GM11168 (cell line): ENCODE measurements at regions not wholly inside any gene's neighbourhood (a gene's known extent, or its start where the extent isn't known, plus 50 kb on each side); places are given as distances from the start of the nearest gene placed in this dataset.

ENCODE experiments used
- in situ Hi-C: fragments of 300-500 bp; cut with MboI; formaldehyde crosslinking; loops from one replicate; pipeline ENCODE4 v1.12.0; 2022; ENCODE audit warnings: low sequenced_read_pairs; ENCODE audit not compliant: unreplicated experiment

DNA sequence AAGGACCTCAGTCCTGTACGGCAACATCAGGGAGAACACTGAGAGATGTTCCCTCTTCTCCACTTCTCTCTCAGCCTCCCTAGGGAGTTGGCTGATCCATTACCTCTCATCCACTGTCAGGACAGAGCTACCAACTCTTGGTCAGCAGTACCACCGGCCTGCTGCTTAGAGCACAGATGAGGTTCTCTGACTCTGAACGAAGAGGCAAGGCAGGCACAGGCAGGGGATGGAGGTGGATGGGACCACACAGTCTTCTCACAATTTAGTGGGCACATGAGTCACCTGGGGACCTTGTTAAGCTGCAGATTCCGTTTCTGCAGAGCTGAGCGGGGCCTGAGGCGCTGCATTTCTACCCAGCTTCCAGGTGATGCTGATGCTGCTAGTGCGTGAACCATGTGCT lies 128.6 kb upstream of the CCL2 start:
- in situ Hi-C loops, result loop anchor here (25.0 kb wide), 1 partner anchor 339 kb away; no protein-coding TSS in a partner anchor

DNA sequence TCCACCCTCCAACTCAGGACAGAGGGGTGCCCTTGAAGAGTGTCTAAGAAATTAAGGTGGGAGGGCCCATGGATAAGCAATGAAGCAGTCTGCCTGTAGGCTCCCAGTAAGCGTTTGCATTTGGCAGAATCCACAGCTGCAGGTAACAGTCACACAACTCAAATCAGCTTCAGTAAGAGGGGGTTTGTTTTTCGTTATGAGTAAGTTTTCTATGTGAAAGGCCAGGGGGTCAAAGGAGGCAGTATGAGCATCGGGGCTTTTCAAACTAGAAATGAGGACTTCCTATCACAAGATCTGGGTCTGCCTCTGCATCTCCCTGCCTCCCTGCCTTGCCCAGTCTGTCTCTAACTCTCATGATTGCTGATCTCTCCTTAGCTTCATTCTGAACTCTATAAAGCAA lies 128.1 kb upstream of the CCL2 start:
- in situ Hi-C loops, result loop anchor here (25.0 kb wide), 1 partner anchor 340 kb away; no protein-coding TSS in a partner anchor

DNA sequence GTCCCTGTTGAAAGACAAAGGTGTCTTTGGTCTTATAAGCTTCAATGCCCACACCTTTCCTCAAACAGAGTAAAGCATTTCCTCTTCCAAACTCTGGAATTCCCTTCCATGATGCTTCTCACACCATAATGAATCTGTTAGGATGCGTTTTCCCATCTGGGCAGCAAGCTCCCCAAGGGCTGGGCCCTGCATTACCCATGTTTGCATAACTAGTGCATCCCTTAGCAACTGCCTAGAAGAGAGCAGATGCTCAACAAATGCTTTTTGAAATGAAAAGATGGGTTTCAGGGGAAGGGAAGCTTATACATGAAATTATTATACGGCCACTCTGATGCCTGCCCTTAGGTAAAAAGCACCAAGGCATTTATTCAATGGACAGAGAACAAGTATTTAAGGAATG lies 124.5 kb upstream of the CCL2 start:
- in situ Hi-C loops, result loop anchor here (25.0 kb wide), 1 partner anchor 343 kb away; no protein-coding TSS in a partner anchor

DNA sequence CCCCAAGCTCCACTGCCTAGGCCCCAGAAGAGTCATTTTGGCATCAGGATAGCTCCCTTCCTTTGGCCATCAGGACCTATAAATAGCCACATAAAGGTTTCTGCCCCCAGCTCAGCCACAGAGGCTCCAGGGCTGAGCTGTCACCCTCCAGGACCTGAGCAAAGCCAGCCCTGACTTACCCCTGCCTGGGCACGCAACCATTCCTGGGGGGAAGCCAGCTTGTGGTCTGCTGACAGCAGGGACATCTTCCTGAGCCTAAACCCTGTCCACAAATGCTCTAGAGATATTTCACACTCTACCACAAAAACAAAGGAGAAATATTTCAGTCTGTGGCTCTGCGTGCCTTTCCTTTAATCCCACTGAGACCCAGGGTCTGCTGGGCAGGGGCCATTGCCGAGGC lies 123.7 kb upstream of the CCL2 start:
- in situ Hi-C loops, result loop anchor here (25.0 kb wide), 1 partner anchor 344 kb away; no protein-coding TSS in a partner anchor

DNA sequence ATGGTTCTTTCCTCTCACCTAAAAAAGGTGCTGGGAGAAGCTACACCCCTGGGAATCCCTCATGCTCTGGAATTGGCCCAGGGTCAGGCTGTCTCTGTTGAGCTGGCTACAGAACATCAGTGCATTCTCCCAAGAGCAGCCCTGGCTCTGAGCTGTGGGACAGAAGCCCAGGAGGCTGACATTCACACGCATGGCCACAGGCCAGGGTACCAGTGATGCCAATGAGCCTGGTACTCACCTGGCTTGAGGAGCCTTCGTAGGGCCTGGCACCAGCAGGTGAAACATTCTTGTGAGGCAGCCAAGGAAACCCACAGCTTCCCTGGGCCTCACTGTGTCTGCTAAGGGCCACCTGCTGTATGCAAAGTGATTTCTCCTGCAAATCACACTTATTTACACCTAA lies 121.7 kb upstream of the CCL2 start:
- in situ Hi-C loops, result loop anchor here (25.0 kb wide), 1 partner anchor 346 kb away; no protein-coding TSS in a partner anchor

DNA sequence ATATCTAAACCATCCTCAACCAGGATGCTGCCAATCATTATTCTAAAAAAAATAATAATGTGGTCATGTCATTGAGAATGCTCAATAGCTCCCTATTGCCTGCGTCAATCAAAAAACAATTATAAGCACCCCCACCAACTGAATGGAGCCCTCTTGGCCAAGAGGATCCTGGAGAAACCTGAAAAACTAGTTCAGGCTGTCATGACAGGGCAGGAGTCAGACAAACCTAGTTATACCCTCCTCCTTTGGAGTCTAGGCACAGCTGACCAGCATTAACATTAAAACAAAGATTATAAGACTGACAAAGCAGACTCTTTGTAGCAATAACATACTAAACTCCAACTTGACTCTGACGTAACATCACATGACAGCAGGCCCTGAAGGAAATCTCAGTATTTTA lies 119.2 kb upstream of the CCL2 start:
- in situ Hi-C loops, result loop anchor here (5.0 to 25.0 kb wide), 2 partner anchors 199 to 349 kb away; no protein-coding TSS in a partner anchor

DNA sequence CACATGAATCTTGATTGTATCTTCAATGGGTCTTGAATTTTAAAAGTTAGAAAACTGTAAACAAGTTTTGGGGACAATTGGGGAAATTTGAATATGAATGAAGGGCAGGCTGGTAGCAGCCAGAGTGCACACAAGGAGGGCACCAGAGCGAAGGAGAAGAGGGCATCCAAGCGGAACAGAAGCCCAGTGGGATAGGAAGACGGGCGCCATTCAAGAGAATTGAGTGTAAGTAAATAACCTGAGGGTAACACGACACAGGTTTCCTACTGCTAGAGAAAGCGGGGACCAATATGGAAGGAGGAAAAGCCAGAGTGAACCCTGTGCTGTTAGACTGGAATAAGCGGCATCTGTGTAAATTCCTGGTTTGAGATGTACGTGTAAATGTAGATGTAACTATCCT lies 115.1 kb upstream of the CCL2 start:
- in situ Hi-C loops, result loop anchor here (25.0 kb wide), 1 partner anchor 353 kb away; no protein-coding TSS in a partner anchor

DNA sequence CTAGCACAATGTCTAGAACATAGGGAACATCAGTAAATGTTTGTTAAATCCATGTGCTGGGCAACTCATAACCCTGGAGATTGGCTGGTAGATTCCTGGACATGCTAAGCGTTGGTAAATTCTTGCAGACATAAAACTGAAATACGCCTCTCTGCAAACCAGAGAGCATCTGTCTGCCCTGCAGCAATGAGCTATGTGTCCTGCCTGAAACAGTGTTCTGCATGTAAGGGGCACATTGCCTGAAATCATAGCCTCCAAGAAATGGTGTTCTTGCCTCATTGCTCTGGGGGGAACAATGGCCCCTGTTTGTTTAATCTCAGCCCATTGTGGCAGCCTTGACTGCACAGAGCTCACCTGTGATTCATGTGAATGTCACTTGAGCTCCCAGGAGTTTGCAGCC lies 113.5 kb upstream of the CCL2 start:
- in situ Hi-C loops, result loop anchor here (25.0 kb wide), 1 partner anchor 354 kb away; no protein-coding TSS in a partner anchor

DNA sequence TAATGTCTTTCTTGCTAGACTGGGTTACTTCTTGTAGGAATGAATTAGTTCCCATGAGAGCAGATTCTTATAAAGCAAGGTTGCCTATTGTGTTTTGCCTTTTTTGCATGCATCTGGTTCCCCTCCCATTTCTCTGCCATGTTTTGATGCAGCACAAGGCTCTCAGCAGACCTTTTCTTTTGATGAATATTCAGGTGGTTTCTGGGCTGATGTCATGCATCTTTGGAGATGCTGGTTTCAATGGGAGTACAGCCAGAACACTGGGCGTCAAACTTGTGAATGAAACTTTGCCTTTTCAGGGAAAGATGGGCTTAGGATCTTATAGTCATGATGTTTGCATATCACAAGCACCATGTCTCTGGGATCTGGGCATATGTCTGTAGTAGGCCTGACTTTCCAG lies 111.7 kb upstream of the CCL2 start:
- in situ Hi-C loops, result loop anchor here (25.0 kb wide), 1 partner anchor 356 kb away; no protein-coding TSS in a partner anchor

DNA sequence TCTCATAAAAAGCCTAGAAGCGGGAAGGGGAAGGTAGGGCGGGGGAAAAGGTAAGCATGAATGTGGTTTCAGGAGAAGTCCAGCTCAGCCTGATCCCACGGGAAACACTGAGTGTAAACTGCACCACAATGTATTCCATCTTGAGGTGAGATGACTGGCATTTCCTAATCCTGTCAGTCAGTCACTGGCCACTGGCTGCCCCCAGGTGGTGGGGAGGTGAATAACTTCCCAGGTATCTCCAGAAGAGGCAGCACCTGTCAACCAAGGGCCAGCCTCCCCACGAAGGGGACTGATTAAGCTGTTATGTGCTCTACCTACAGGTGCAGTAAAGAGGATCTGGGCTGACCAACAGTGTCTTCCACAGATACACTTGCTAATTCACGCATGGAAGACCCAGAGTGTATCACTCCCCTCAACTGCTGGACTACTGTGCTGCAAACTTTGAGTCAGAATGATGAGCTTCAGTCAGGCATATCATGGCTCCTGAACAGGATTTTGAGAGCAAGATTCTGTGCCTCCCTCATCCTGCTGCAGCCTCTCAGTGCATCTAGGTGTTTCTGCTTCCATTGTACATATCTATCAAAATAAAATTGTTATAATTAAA lies 108.5 kb upstream of the CCL2 start:
- in situ Hi-C loops, result loop anchor here (25.0 kb wide), 1 partner anchor 359 kb away; no protein-coding TSS in a partner anchor

DNA sequence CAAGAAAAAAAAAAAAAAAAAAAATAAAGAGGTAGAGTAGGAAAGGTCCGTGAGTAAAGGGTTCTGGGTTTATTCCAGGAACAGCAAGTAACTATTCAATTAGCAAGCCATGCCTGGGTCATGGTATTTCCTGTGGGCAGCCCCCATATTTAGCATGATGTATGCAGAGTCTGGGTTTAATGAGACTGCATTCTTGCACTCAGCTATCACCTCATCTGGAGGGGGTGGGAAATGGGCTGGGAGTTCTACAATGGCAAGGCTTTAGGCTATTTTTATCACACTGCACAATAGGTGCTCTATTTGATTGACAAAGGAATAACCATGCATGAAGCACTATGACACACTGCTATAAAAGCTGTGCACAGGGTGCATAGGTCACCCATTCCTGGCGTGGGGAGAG lies 104.0 kb upstream of the CCL2 start:
- in situ Hi-C loops, result no loop called here

DNA sequence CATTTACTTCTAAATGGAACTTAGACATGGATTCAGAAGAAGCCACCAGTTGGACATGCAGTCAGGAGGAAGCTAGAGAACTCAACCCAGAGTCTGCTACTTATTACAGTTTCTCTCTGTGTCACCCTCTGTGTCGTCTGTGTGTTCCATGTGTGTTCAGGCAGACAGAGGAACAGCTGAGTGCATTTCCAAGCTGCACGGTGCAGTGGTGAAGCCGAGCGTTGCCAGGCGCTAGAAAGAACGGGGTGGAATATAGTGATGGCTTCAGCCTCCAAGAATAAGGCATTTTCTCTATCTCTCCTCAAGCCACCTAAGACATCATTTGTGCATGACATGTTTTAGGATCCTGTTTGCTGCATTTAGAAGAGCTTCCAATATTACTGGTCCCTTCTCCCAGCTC lies 101.1 kb upstream of the CCL2 start:
- in situ Hi-C loops, result no loop called here

DNA sequence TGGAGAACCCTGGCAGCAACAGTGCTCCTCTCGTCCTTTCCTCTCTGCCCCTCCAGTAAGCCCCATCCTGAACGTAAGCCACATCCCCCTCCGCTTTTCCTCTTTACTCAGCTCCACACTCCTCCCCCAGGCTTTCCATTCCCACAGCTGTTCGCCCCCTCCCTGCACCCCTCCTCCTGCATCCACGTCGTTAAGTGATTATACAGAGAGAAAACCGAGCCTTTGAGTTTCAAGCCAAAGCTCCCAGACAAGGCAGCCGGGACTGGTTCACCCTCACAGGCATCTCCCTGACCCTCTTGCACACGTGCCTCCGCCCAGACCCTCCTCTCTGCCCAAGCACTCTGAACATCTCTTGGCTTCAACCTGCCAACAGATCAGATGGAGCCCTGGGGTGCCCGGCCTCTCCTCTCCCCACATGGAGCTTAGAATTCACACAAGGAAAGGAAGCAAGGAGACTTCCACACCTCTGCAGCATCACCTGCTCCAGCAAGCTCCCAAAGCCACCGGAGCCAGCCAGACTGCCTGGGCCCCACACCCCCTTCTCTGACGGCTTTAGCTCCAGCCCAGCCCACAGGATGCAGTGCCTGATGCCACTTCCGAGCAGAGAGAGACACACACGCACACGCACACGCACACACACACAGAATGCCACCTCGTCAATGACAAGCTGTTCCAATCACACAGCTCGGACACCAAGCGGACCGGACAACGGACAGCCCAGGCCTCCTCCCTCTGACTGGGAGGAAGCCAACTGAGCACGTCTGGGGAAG lies 99.9 kb upstream of the CCL2 start:
- in situ Hi-C loops, result no loop called here

DNA sequence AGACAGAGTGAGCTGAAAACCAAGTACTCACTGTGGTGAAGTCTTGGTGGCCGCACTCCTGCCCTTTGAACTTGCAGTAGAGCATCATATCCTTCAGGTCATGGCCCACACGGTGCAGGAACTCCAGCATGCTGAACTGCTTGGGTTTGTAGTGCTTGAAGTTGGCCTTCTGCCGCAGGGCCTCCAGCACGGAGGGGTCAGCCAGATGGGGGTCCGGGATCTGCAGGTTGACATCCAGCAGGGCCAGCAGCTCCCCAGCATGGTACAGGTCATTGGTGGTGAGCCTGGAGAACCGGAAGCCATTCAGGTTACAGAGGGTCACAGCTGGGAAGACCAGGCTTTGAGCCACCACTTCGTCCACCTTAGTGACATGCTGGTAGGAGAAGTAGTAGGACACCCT lies 99.1 kb upstream of the CCL2 start:
- in situ Hi-C loops, result no loop called here

DNA sequence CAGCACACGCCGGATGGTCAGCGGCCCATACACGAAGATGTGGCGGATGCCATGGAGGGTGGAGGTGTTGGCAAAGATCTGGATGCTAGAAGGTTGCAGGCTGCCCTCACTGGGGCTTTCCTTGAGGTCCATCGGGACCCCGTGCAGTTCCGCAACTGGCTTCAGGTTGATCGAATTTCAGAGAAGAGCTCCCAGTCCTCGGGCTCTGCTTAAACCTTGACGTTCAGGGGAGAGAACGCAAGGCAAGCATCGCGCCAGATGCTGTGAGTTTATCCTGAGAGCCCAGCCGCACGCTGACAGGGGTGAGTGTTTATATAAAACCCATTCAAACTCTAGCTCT lies 98.7 kb upstream of the CCL2 start:
- in situ Hi-C loops, result no loop called here

DNA sequence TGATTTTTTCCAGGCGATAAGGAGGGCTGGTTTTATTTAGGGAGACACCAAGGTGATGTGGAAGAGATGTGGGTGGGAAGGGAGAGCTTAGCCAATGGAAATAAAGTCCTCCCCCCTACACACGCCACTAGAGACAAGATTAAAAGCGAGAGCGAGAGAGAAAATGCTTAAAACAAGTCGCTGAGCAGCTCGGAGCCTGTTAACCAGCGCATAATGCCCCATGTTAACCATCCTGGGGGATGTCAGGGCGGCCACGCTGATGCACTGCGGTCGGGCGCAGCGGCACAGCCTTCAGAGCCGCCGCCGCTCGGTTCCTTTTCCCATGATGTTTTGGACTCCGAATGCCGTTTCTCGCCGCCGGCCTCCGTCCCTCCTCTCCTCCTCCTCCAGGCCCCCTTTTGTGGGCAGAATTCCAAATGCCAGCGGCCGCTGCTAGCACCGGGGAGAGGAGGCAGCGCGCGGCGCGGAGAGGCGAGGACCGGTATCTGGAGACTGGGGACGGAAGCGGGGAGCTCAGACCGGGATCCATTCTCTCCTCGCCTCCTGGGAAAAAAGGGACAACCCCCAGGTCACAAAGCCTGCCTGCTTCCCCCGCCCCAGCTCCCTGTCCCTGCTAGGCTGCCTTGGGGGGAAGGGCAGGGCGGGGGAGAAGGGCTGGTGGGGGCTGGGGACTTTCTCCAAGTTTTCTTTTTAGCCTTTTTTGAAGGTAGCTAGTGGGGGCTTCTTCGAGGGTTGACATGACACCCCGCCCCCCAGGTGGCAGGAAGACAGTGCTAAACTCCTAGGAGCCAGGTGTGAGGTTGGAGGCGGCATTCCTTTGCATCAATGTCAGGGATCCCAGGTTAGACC lies 98.1 kb upstream of the CCL2 start:
- in situ Hi-C loops, result no loop called here

DNA sequence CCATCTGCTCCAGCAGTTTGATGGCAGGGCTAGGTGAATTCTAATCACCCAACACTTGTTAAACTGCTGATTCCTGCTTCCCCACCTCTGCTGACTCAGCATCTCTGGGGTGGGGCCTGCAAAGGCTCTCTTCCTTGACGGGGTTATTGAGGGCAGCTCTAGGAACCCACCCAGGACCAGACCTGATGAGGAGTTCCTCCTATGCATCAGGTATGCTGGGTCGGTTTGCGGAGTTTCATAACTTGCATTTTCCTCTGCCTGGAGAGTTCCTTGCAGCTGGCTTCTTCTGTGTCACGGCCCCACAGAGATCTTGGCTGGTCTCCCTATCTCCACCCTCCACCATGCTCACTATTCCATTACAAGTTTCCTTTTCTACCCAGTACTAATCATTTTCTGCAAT lies 93.4 kb upstream of the CCL2 start:
- in situ Hi-C loops, result no loop called here

DNA sequence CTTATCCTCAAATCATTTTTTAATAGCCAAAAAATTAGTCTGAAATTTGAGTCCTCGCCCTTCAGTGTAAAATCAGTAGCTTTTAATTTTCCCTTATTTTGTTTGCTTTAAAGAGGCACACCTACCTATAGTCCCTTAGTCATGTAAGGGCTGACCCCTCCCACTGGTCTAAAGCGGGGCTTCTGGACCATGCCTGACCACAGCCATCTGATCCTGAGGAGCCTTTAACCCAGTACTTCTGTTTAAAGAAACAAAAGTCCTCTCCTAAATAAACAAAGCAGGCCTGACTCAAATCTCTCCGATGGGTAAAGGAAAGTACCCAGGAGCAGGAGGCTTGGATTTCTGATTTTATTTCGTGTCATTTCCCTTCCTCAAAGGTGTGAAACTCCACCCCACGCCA lies 92.0 kb upstream of the CCL2 start:
- in situ Hi-C loops, result no loop called here

DNA sequence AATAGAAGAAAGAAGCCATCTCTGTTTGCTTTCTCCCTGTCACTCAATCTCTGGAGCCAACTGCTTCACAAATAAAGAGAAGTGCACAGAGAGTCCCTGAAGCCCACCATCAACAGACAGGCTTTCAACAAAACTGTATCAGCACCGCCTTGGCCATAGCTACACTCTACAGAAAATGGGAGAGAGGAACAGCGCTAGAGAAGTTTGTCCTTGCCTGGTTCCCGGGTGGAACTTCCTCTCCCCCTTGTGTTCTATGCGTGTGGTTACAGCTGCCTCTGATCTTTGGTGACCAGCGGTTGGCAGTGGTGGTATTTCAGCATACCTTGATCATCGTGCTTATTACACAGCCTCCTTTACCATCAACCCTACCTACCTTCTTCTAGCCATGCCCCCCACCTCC lies 91.4 kb upstream of the CCL2 start:
- in situ Hi-C loops, result no loop called here

DNA sequence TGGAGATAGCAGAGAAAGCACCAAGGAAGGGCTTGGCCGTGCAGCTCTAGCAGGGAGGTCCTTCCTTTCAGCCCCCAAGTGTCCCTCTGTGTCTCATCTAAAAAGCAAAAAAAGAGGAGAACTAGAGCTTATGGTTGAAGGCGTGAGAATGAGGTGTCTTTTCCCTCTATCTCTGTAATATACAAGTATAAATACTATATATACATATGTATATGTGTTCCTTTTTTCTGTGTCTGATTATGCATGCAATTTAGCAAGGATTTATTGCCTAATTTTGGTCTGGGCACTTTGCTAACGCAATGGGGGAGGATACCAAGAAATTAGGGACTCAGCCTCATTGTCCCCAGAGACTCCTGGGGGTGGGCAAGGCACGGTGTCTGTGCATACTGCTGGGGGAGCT lies 90.2 kb upstream of the CCL2 start:
- in situ Hi-C loops, result no loop called here

DNA sequence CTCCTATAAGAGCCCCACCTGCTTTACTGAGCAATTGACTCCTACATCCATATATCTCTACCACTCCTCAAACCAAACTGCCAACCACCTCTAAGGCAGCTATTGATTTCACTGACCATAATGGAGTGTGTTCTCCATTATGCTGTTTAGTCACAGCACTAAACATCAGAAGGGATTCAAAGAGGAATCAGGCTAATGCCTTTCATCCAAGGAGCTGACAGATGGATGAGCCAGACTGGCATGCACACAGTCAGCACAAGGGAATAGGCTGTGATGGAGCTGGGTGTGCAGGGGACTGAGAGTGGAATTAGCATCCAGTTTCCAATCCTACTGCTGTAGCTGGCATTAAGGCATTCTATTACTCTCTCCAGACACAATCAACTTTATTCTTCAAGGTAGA lies 88.7 kb upstream of the CCL2 start:
- in situ Hi-C loops, result no loop called here
